EL (cell line): ENCODE measurements at regions not wholly inside any gene's neighbourhood (a gene's known extent, or its start where the extent isn't known, plus 50 kb on each side); places are given as distances from the start of the nearest gene placed in this dataset.
A peak's percentile ranks its signal among the peaks of the same experiment; 100 is the strongest.
"Not testable (repeated sequence)": the region's sequence is repeated elsewhere in the genome, so short reads cannot be mapped to it uniquely, and the experiment has no call there.

Experiments
- DNase-seq: peaks from one replicate; pipeline ENCODE4 v3.0.0-alpha.2; 2016

GRCh38 chr3:73186741-73187140 is 125.3 kb downstream of the EBLN2 start:
- no peak for DNase-seq

DNA sequence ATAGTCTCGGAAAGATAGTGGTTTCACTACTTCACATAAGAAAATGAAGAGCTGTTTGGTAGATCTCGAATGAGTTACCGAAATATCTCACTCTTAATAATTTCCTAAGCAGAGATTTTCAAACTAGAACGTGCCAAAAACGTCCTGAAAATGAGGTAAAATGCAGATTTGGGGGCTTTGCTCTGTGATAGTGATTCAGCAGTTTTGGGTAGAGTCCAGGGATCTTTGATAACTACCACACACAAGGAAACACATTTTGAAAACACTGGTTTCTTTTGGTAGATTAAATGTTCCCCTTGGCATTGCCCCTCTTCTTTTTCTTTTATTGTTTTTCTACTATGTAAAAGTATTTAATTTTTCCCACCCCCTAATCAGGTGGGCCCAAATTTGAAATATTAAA is 125.9 kb downstream of the EBLN2 start:
- DNase-seq = no peak

- no peak for DNase-seq
These were observed 127.2 kb downstream of the EBLN2 start for GRCh38 chr3:73188707-73189106.

DNA sequence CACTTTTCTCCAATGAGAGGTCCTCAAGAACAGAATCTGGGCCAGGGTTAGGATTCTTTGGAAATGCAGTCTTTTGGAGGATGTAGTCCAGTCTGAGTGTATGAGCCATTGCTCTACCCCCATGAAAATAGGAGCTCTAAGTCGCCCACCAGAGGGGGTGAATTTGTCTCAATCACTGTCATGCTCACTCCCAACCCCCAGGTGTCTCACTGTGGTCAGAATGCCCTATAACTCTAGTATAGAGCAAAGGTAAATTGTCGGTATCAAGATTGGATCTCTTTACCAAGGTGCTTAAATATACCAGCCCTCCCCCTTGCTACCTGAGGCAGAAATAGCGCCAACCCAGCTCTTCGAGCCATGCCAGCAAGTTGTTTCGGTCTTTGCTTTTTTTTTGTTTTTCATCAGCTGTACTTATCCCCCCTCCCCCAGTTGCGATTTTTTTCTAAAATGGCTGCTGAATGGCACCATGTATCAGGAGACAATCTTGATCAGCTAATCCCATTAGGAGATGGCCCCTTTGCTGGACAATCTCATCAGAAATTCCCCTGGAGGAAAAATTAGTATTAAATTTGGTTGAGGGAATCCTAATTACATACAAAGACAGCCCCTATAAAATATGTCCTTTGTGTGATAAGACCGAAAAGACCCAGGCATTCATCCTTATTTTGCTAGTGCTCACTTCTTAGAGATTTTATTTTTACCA is 130.7 kb downstream of the EBLN2 start:
- DNase-seq = no peak

DNA sequence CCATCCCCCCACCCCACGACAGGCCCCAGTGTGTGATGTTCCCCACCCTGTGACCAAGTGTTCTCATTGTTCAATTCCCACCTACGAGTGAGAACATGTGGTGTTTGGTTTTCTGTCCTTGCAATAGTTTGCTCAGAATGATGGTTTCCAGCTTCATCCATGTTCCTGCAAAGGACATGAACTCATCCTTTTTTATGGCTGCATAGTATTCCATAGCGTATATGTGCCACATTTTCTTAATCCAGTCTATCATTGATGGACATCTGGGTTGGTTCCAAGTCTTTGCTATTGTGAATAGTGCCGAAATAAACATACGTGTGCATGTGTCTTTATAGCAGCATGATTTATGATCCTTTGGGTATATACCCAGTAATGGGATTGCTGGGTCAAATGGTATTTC is 132.5 kb downstream of the EBLN2 start:
- not testable (repeated sequence) for DNase-seq

GRCh38 chr3:73197187-73197586 is 135.7 kb downstream of the EBLN2 start:
- no peak for DNase-seq

- DNase-seq = no peak
These were observed 141.6 kb downstream of the EBLN2 start for GRCh38 chr3:73203101-73203500.

- no peak for DNase-seq
These were observed 142.2 kb downstream of the EBLN2 start for GRCh38 chr3:73203633-73204032.

GRCh38 chr3:73204841-73205240 is 143.4 kb downstream of the EBLN2 start:
- no peak for DNase-seq

- DNase-seq = no peak
These were observed 144.6 kb downstream of the EBLN2 start for GRCh38 chr3:73206030-73206429.

GRCh38 chr3:73207946-73208440 is 146.5 kb downstream of the EBLN2 start:
- DNase-seq = no peak

GRCh38 chr3:73210759-73211158 is 149.3 kb downstream of the EBLN2 start:
- no peak for DNase-seq

GRCh38 chr3:73212683-73213082 is 151.2 kb downstream of the EBLN2 start:
- DNase-seq = no peak

GRCh38 chr3:73213896-73214295 is 152.4 kb downstream of the EBLN2 start:
- peak; percentile 13 for DNase-seq

- DNase-seq = no peak
These were observed 153.4 kb downstream of the EBLN2 start for GRCh38 chr3:73214846-73215245.

- no peak for DNase-seq
These were observed 153.8 kb downstream of the EBLN2 start for GRCh38 chr3:73215281-73215680.

GRCh38 chr3:73215901-73216300 is 154.4 kb downstream of the EBLN2 start:
- DNase-seq = no peak

- DNase-seq = no peak
These were observed 154.9 kb downstream of the EBLN2 start for GRCh38 chr3:73216310-73216709.

GRCh38 chr3:73222126-73222525 is 160.7 kb downstream of the EBLN2 start:
- no peak for DNase-seq

- no peak for DNase-seq
These were observed 163.8 kb downstream of the EBLN2 start for GRCh38 chr3:73225146-73225855.

DNA sequence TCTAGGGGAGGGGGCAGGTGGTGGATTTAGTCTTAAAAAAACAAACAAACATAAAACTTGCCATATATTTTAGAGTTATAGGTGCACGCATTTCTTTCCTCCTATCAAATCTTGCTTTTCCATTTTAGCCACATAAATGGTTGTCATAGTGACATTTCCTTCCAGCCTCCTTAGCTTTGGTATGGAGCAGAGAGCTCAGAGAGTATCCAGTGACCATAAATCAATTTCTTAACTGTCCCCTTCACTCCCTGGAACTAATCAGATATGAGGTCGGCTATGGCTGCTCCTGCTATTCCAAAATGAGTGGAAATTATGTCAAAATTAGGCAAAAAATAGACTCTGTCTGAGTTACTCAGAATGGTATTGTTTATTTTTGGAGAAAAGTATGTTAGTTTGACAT is 164.5 kb downstream of the EBLN2 start:
- no peak for DNase-seq

DNA sequence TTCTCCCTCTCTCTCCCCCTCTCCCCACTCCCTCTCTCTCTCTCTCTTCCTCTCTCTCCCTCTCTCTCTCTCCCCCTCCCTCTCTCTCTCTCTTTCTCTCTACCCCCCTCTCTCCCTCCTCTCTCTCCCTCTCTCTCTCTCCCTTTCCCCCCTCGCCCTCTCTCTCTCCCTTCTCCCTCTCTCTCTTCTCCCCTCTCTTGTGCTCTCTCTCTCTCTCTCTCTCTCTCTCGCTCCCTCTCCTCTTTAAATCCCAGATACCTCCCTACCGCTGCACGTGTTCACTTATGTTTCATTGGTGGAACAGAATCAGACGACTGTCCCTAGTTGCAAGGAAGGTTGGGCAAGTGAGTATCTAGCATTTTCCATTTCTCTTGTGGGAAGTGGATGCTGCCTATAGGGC is 166.5 kb downstream of the EBLN2 start:
- DNase-seq = no peak

DNA sequence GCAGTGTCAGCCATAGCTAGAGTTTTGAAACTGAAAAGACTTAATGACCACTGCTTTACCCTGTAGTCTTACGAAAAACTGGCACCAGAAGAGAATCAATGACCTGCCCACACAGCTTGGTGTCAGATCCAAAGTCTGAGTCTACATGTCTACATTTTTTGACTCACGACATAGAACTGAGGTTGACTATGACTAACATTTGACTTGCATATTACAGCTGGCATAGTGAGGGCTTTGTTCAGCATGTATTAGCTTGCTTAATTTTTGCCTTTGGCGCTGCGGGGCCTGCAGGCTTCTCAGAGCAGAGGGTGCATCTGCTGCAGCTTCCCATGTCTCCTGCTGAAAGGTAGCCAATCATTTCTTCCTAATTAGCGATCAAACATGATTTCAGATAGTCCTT is 167.0 kb downstream of the EBLN2 start:
- DNase-seq = no peak

GRCh38 chr3:73228959-73229358 is 167.5 kb downstream of the EBLN2 start:
- no peak for DNase-seq
